ENCODE measurements at regions not wholly inside any gene's neighbourhood (a gene's known extent, or its start where the extent isn't known, plus 50 kb on each side); places are given as distances from the start of the nearest gene placed in this dataset.
"Not testable (repeated sequence)": the region's sequence is repeated elsewhere in the genome, so short reads cannot be mapped to it uniquely, and the experiment has no call there.

- in situ Hi-C loops (cut with MboI; ENCODE audit: low pct_ligation_motif_present in 1 of 4, low pct_unique_long_range_greater_than_20kb in 1 of 4, low sequenced_read_pairs in 3 of 4); H3K9me3 ChIP-seq; DNase-seq; H3K4me1 ChIP-seq; H3K4me3 ChIP-seq; H3K27me3 ChIP-seq; intact Hi-C loops (cut with DNase I; ENCODE audit: low total_unique reads); H3K27ac ChIP-seq; H3K36me3 ChIP-seq: not testable (repeated sequence)
- 84 to 92% methylated on average over 4 of the region's 4 CpGs for WGBS, 2 donors (ENCODE audit: low coverage in 1 of 2)
Observed at GRCh38 chr9:97193767-97194166, 113.7 kb upstream of the CCDC180 start.

GRCh38 chr9:97188545-97188944 is 118.9 kb upstream of the CCDC180 start:
- H3K27ac ChIP-seq = no peak overlapping the region
- no peaks in the 10 kb centered on the region for H3K36me3 ChIP-seq
- in situ Hi-C loops (cut with MboI; ENCODE audit: low pct_ligation_motif_present in 1 of 4, low pct_unique_long_range_greater_than_20kb in 1 of 4, low sequenced_read_pairs in 3 of 4) (no loop called here), intact Hi-C loops (cut with DNase I; ENCODE audit: low total_unique reads) (no loop called here)
- no peaks in the 10 kb centered on the region for H3K9me3 ChIP-seq
- H3K27me3 ChIP-seq = peaks cover 25% of the 10 kb centered on the region
- H3K4me1 ChIP-seq = no peaks in the 10 kb centered on the region
- no peak for DNase-seq
- TF ChIP-seq POLR2AphosphoS5 (IDR thresholded peaks at IDR 0.05) (no peak), POLR2A (IDR thresholded peaks at IDR 0.05) (no peak), EP300 (IDR thresholded peaks at IDR 0.05; ENCODE audit: low read depth) (no peak), CTCF (IDR thresholded peaks at IDR 0.05) (no peak)
- H3K4me3 ChIP-seq = no peak overlapping the region
- WGBS, 2 donors (ENCODE audit: low coverage in 1 of 2) = 79 to 83% methylated on average over 1 to 3 of the region's 3 CpGs

- H3K4me1 ChIP-seq; H3K36me3 ChIP-seq; H3K9me3 ChIP-seq; DNase-seq; intact Hi-C loops (cut with DNase I; ENCODE audit: low total_unique reads); in situ Hi-C loops (cut with MboI; ENCODE audit: low pct_ligation_motif_present in 1 of 4, low pct_unique_long_range_greater_than_20kb in 1 of 4, low sequenced_read_pairs in 3 of 4); H3K4me3 ChIP-seq; H3K27ac ChIP-seq: not testable (repeated sequence)
- H3K27me3 ChIP-seq = peaks cover 29% of the 10 kb centered on the region
- WGBS, 2 donors (ENCODE audit: low coverage in 1 of 2) = 73 to 88% methylated on average over 1 of the region's 1 CpG
Observed at GRCh38 chr9:97187706-97188105, 119.8 kb upstream of the CCDC180 start.

- intact Hi-C loops (cut with DNase I; ENCODE audit: low total_unique reads) = no loop called here
- no peak for DNase-seq
- 67 to 83% methylated on average over 1 of the region's 1 CpG for WGBS, 2 donors (ENCODE audit: low coverage in 1 of 2)
Observed at GRCh38 chr9:97186493-97186892, 121.0 kb upstream of the CCDC180 start.

GRCh38 chr9:97182532-97182931 is 124.9 kb upstream of the CCDC180 start:
- in situ Hi-C loops (cut with MboI; ENCODE audit: low pct_ligation_motif_present in 1 of 4, low pct_unique_long_range_greater_than_20kb in 1 of 4, low sequenced_read_pairs in 3 of 4); H3K4me3 ChIP-seq; DNase-seq; intact Hi-C loops (cut with DNase I; ENCODE audit: low total_unique reads); H3K36me3 ChIP-seq; H3K4me1 ChIP-seq; H3K9me3 ChIP-seq; H3K27ac ChIP-seq: not testable (repeated sequence)
- WGBS, 2 donors (ENCODE audit: low coverage in 1 of 2) = 34 to 60% methylated on average over 2 of the region's 2 CpGs
- peaks cover 36% of the 10 kb centered on the region for H3K27me3 ChIP-seq

More at GRCh38 chr9:97186493-97186892, 121.0 kb upstream of the CCDC180 start:
- Histone ChIP-seq H3K27me3 (peaks cover 29% of the 10 kb centered on the region), H3K4me3 (no peak overlapping the region), H3K4me1 (peaks cover 0 to 8% (median 2%) of the 10 kb centered on the region in 4 donors), H3K36me3 (no peaks in the 10 kb centered on the region), H3K27ac (no peak overlapping the region), H3K9me3 (no peaks in the 10 kb centered on the region)
- TF ChIP-seq POLR2AphosphoS5 (IDR thresholded peaks at IDR 0.05) (no peak), POLR2A (IDR thresholded peaks at IDR 0.05) (no peak), CTCF (IDR thresholded peaks at IDR 0.05) (no peak), EP300 (IDR thresholded peaks at IDR 0.05; ENCODE audit: low read depth) (no peak)
- in situ Hi-C loops (cut with MboI; ENCODE audit: low pct_ligation_motif_present in 1 of 4, low pct_unique_long_range_greater_than_20kb in 1 of 4, low sequenced_read_pairs in 3 of 4) = no loop called here

GRCh38 chr9:97179616-97180015 is 127.8 kb upstream of the CCDC180 start:
- Histone ChIP-seq H3K4me1 (peaks cover 0 to 8% (median 2%) of the 10 kb centered on the region in 4 donors), H3K9me3 (no peaks in the 10 kb centered on the region), H3K27me3 (peaks cover 17% of the 10 kb centered on the region), H3K4me3 (no peak overlapping the region), H3K27ac (no peak overlapping the region), H3K36me3 (no peaks in the 10 kb centered on the region)
- TF ChIP-seq EP300 (IDR thresholded peaks at IDR 0.05; ENCODE audit: low read depth) (no peak), POLR2A (IDR thresholded peaks at IDR 0.05) (no peak), CTCF (IDR thresholded peaks at IDR 0.05) (no peak), POLR2AphosphoS5 (IDR thresholded peaks at IDR 0.05) (no peak)
- in situ Hi-C loops (cut with MboI; ENCODE audit: low pct_ligation_motif_present in 1 of 4, low pct_unique_long_range_greater_than_20kb in 1 of 4, low sequenced_read_pairs in 3 of 4) = no loop called here
- intact Hi-C loops (cut with DNase I; ENCODE audit: low total_unique reads) = no loop called here
- no peak for DNase-seq

Measured in transverse colon (tissue), 4 donors.